Fibroblast of lung (primary cell): ENCODE measurements at regions not wholly inside any gene's neighbourhood (a gene's known extent, or its start where the extent isn't known, plus 50 kb on each side); places are given as distances from the start of the nearest gene placed in this dataset.

Experiments
- DNase-seq, 2 donors: peaks; one replicate each; pipeline versions ENCODE4 v3.0.0 to v3.0.0-alpha.2; 2010; ENCODE audit warnings: low read depth in 2 of 2
- H2AFZ ChIP-seq: 2 replicates; pipeline ENCODE4 v1.5.1; 2012; ENCODE audit warnings: low read length, control low read depth, inconsistent platforms
- H3K27ac ChIP-seq: 2 replicates; pipeline ENCODE4 v1.5.1; 2011; ENCODE audit warnings: low read length, control low read depth; ENCODE audit not compliant: insufficient read depth
- H3K27me3 ChIP-seq: 2 replicates; pipeline ENCODE4 v1.5.1; 2011; ENCODE audit warnings: mild to moderate bottlenecking, low read length; ENCODE audit not compliant: control insufficient read depth, insufficient read depth
- H3K36me3 ChIP-seq: 2 replicates; pipeline ENCODE4 v1.5.1; 2011; ENCODE audit warnings: low read length; ENCODE audit not compliant: control insufficient read depth, insufficient read depth
- H3K4me1 ChIP-seq: 2 replicates; pipeline ENCODE4 v1.5.1; 2011; ENCODE audit warnings: low read length; ENCODE audit not compliant: control insufficient read depth, insufficient read depth; ENCODE audit errors: extremely low read depth
- H3K4me2 ChIP-seq: 2 replicates; pipeline ENCODE4 v1.5.1; 2011; ENCODE audit warnings: low read length, control low read depth; ENCODE audit not compliant: insufficient read depth; ENCODE audit errors: extremely low read depth
- H3K4me3 ChIP-seq, 4 experiments: fragments of 200-600 bp in 1 of 4; sonication (generic) in 1 of 4; replicated peaks in 1 of 4; 2 replicates each; pipeline ENCODE4 v1.5.1; 2011 to 2016; ENCODE audit warnings: low read length in 4 of 4, low read depth in 3 of 4, mild to moderate bottlenecking in 3 of 4, control low read depth in 2 of 4, inconsistent platforms in 1 of 4, mixed read lengths in 1 of 4; ENCODE audit not compliant: insufficient read depth in 1 of 4; ENCODE audit errors: control extremely low read depth in 1 of 4
- H3K79me2 ChIP-seq: 2 replicates; pipeline ENCODE4 v1.5.1; 2012; ENCODE audit warnings: mild to moderate bottlenecking, low read length, inconsistent platforms; ENCODE audit not compliant: control insufficient read depth, insufficient read depth
- H3K9ac ChIP-seq: 2 replicates; pipeline ENCODE4 v1.5.1; 2011; ENCODE audit warnings: mild to moderate bottlenecking, low read length, control low read depth; ENCODE audit not compliant: insufficient read depth
- H3K9me3 ChIP-seq: 2 replicates; pipeline ENCODE4 v1.5.1; 2012; ENCODE audit warnings: low read depth, low read length; ENCODE audit not compliant: control insufficient read depth, insufficient read depth
- H4K20me1 ChIP-seq: 2 replicates; pipeline ENCODE4 v1.5.1; 2011; ENCODE audit warnings: low read length; ENCODE audit not compliant: control insufficient read depth, insufficient read depth; ENCODE audit errors: extremely low read depth
- EZH2 ChIP-seq: IDR thresholded peaks from 2 replicates; pipeline ENCODE4 v1.5.1; 2012; ENCODE audit warnings: low read length, control low read depth, mild to moderate bottlenecking; ENCODE audit errors: missing control alignments
- TF ChIP-seq, protein P1 (sequence below), 2 donors: IDR thresholded peaks in 1 of 2; conservative IDR thresholded peaks in 1 of 2; 1 replicate in 1 of 2; 2 replicates in 1 of 2; pipeline ENCODE4 v1.5.1; 2011 to 2012; ENCODE audit warnings: low read length in 2 of 2, control low read depth in 1 of 2, inconsistent platforms in 1 of 2, low read depth in 1 of 2, mild to moderate bottlenecking in 1 of 2

DNA sequence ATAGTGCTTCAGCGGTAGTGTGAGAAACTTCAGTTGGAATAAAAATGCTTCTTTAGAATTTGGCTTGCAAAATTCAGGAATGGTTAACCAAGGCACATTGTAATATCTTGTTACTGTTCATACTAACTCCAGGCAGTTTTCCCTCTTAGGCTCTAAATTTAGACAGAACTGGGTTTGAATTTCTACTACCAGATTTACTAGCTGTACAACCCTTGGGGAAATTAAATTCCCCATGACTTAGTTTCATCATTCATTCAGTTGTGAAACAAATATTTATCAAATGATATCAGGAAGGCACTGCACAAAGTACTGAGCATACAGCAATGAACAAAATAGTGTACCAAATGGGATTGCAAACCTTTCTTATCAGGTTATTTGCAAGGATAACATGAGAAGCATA, 135.0 kb upstream of the IL15 start:
- no peak overlapping the region for H3K4me3 ChIP-seq
- no peaks in the 10 kb centered on the region for H4K20me1 ChIP-seq
- no peak for TF ChIP-seq EZH2
- TF ChIP-seq, protein P1, sequence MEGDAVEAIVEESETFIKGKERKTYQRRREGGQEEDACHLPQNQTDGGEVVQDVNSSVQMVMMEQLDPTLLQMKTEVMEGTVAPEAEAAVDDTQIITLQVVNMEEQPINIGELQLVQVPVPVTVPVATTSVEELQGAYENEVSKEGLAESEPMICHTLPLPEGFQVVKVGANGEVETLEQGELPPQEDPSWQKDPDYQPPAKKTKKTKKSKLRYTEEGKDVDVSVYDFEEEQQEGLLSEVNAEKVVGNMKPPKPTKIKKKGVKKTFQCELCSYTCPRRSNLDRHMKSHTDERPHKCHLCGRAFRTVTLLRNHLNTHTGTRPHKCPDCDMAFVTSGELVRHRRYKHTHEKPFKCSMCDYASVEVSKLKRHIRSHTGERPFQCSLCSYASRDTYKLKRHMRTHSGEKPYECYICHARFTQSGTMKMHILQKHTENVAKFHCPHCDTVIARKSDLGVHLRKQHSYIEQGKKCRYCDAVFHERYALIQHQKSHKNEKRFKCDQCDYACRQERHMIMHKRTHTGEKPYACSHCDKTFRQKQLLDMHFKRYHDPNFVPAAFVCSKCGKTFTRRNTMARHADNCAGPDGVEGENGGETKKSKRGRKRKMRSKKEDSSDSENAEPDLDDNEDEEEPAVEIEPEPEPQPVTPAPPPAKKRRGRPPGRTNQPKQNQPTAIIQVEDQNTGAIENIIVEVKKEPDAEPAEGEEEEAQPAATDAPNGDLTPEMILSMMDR (conservative IDR thresholded peaks at IDR 0.05 in 1 of 2, IDR thresholded peaks at IDR 0.05 in 1 of 2; ENCODE audit: low read depth in 1 of 2, low read length in 2 of 2): no peak
- H3K27me3 ChIP-seq: no peaks in the 10 kb centered on the region
- no peaks in the 10 kb centered on the region for H3K36me3 ChIP-seq
- no peaks in the 10 kb centered on the region for H3K79me2 ChIP-seq
- DNase-seq: peak in 1 of 2 donors; percentile 14
- no peak overlapping the region for H3K9ac ChIP-seq
- no peaks in the 10 kb centered on the region for H3K9me3 ChIP-seq
- H3K4me2 ChIP-seq: no peak overlapping the region
- H2AFZ ChIP-seq: no peak overlapping the region
- H3K27ac ChIP-seq: no peak overlapping the region
- H3K4me1 ChIP-seq: no peaks in the 10 kb centered on the region

DNA sequence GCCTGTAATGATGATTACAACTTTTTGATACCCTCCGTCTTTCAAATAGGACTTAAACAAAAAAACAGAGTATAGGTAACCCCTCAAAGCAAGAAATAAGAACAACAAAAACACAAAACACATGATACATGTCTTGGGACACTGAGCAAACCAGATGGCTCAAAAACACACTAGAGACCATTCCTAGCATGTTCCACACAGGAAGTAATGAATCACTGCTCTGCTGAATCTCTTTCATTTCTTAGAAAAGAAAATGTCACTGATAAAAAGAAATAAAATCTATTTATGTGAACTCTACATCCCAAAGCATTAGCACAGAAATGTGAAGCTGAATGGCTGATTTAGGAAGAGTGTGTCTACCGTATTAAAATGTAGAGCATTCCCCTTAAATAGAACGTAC, 134.5 kb upstream of the IL15 start:
- TF ChIP-seq EZH2: no peak
- TF ChIP-seq, protein P1 (conservative IDR thresholded peaks at IDR 0.05 in 1 of 2, IDR thresholded peaks at IDR 0.05 in 1 of 2; ENCODE audit: low read depth in 1 of 2, low read length in 2 of 2): no peak
- Histone ChIP-seq H3K4me1 (no peaks in the 10 kb centered on the region), H2AFZ (peak overlapping the region; percentile 47), H3K27ac (no peak overlapping the region), H3K4me3 (no peak overlapping the region), H3K9me3 (no peaks in the 10 kb centered on the region), H4K20me1 (no peaks in the 10 kb centered on the region), H3K4me2 (peak overlapping the region; percentile 45), H3K79me2 (no peaks in the 10 kb centered on the region), H3K9ac (no peak overlapping the region), H3K36me3 (no peaks in the 10 kb centered on the region), H3K27me3 (no peaks in the 10 kb centered on the region)
- DNase-seq: peak; percentile 21 to 35

DNA sequence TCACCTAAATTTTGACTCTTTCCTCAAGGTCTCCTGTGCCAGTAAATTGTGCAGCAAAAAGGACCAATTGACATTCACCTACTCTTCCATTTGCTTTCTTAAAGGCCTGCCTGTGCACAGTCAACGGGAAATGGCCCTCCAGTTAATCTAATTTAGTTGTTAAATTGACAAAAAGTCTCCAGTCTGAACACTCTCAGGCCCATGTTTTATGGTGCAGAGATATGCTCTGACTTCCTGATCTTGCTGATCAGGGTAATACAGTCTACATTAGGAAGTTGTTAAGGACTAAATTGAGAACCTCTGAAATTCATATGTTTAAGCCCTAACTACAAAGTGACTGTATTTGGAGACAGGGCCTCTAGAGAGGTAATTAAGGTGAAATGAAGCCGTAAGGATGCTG, 133.6 kb upstream of the IL15 start:
- H3K4me2 ChIP-seq: no peak overlapping the region
- H3K9me3 ChIP-seq: no peaks in the 10 kb centered on the region
- no peaks in the 10 kb centered on the region for H3K36me3 ChIP-seq
- no peaks in the 10 kb centered on the region for H3K27me3 ChIP-seq
- H3K4me3 ChIP-seq: no peak overlapping the region
- no peak for DNase-seq
- no peaks in the 10 kb centered on the region for H3K4me1 ChIP-seq
- H3K79me2 ChIP-seq: no peaks in the 10 kb centered on the region
- peak overlapping the region; percentile 5 for H2AFZ ChIP-seq
- no peaks in the 10 kb centered on the region for H4K20me1 ChIP-seq
- no peak for TF ChIP-seq EZH2
- TF ChIP-seq, protein P1 (conservative IDR thresholded peaks at IDR 0.05 in 1 of 2, IDR thresholded peaks at IDR 0.05 in 1 of 2; ENCODE audit: low read depth in 1 of 2, low read length in 2 of 2): no peak
- no peak overlapping the region for H3K9ac ChIP-seq
- H3K27ac ChIP-seq: no peak overlapping the region
